ENCODE measurements at regions not wholly inside any gene's neighbourhood (a gene's known extent, or its start where the extent isn't known, plus 50 kb on each side); places are given as distances from the start of the nearest gene placed in this dataset.

- no peak for DNase-seq
Measured at GRCh38 chr6:43915208-43915869, 145.3 kb downstream of the VEGFA start.

- no peak for DNase-seq
Measured at GRCh38 chr6:43914272-43915147, 144.5 kb downstream of the VEGFA start.

GRCh38 chr6:43913375-43914271, 143.6 kb downstream of the VEGFA start:
- no peak for DNase-seq

GRCh38 chr6:43912598-43913371, 142.8 kb downstream of the VEGFA start:
- DNase-seq, result no peak

- no peak for DNase-seq
Measured at GRCh38 chr6:43912116-43912577, 142.1 kb downstream of the VEGFA start.

GRCh38 chr6:43911354-43912115, 141.5 kb downstream of the VEGFA start:
- no peak for DNase-seq

GRCh38 chr6:43910638-43911353, 140.8 kb downstream of the VEGFA start:
- no peak for DNase-seq

- DNase-seq, result no peak
Measured at GRCh38 chr6:43910149-43910637, 140.2 kb downstream of the VEGFA start.

GRCh38 chr6:43909474-43910148, 139.6 kb downstream of the VEGFA start:
- no peak for DNase-seq

GRCh38 chr6:43907789-43908472, 137.9 kb downstream of the VEGFA start:
- DNase-seq, result no peak

GRCh38 chr6:43907312-43907711, 137.3 kb downstream of the VEGFA start:
- DNase-seq, result no peak

- DNase-seq, result no peak
Measured at GRCh38 chr6:43904311-43905123, 134.5 kb downstream of the VEGFA start.

GRCh38 chr6:43903739-43904290, 133.8 kb downstream of the VEGFA start:
- no peak for DNase-seq

- no peak for DNase-seq
Measured at GRCh38 chr6:43901733-43902230, 131.8 kb downstream of the VEGFA start.

- DNase-seq, result no peak
Measured at GRCh38 chr6:43900916-43901732, 131.1 kb downstream of the VEGFA start.

GRCh38 chr6:43900560-43900915, 130.5 kb downstream of the VEGFA start:
- DNase-seq, result no peak

GRCh38 chr6:43899830-43900229, 129.8 kb downstream of the VEGFA start:
- no peak for DNase-seq

Data from RPMI8226 (cell line).